Common myeloid progenitor, CD34-positive (primary cell): ENCODE measurements at regions not wholly inside any gene's neighbourhood (a gene's known extent, or its start where the extent isn't known, plus 50 kb on each side); places are given as distances from the start of the nearest gene placed in this dataset.

Experiments
- CTCF ChIA-PET: fragments of 350-600 bp; sonication (Branson Sonifier 250); formaldehyde crosslinking; loops from one replicate; lab custom pipeline; 2021; ENCODE audit warnings: antibody characterized with exemption; lab: Charles Lee
- POLR2A ChIA-PET: fragments of 350-600 bp; sonication (Branson Sonifier 250); formaldehyde crosslinking; loops from one replicate; lab custom pipeline; 2021; ENCODE audit warnings: antibody characterized with exemption; lab: Charles Lee
- DNase-seq, 3 donors: peaks; one replicate each; pipeline versions ENCODE4 v3.0.0 to v3.0.0-alpha.2; 2013
- H3K27ac ChIP-seq, 2 experiments: 1 replicate in 1 of 2; 2 replicates in 1 of 2; pipeline ENCODE4 v1.7.0; 2013; ENCODE audit warnings: inconsistent platforms in 2 of 2, low read length in 2 of 2, mild to moderate bottlenecking in 2 of 2, low read depth in 1 of 2, moderate library complexity in 1 of 2; ENCODE audit not compliant: severe bottlenecking in 2 of 2, insufficient read depth in 1 of 2, poor library complexity in 1 of 2
- H3K27me3 ChIP-seq, 5 experiments: replicated peaks in 2 of 5; 1 replicate in 3 of 5; 2 replicates in 2 of 5; pipeline versions ENCODE4 v1.6.1 to v1.7.0; 2013; ENCODE audit warnings: low read length in 4 of 5, mild to moderate bottlenecking in 2 of 5, moderate library complexity in 2 of 5, inconsistent platforms in 1 of 5; ENCODE audit not compliant: insufficient read depth in 5 of 5, control insufficient read depth in 4 of 5
- H3K36me3 ChIP-seq, 4 experiments: 1 replicate in 2 of 4; 2 replicates in 2 of 4; pipeline versions ENCODE4 v1.6.1 to v1.7.0; 2013; ENCODE audit warnings: low read length in 3 of 4, control low read depth in 1 of 4, mild to moderate bottlenecking in 1 of 4; ENCODE audit not compliant: control insufficient read depth in 4 of 4, insufficient read depth in 4 of 4
- H3K4me1 ChIP-seq, 4 experiments: 1 replicate in 3 of 4; 2 replicates in 1 of 4; pipeline versions ENCODE4 v1.6.1 to v1.7.1; 2013; ENCODE audit warnings: low read length in 3 of 4, mild to moderate bottlenecking in 3 of 4, control low read depth in 1 of 4, inconsistent platforms in 1 of 4, moderate library complexity in 1 of 4; ENCODE audit not compliant: control insufficient read depth in 4 of 4, insufficient read depth in 4 of 4; ENCODE audit errors: control extremely low read depth in 1 of 4
- H3K4me3 ChIP-seq, 7 experiments: 1 replicate in 4 of 7; 2 replicates in 3 of 7; pipeline versions ENCODE4 v1.5.1 to v1.7.0; 2013; ENCODE audit warnings: mild to moderate bottlenecking in 7 of 7, low read length in 6 of 7, moderate library complexity in 6 of 7, inconsistent platforms in 2 of 7, low read depth in 2 of 7, control low read depth in 1 of 7; ENCODE audit not compliant: insufficient read depth in 4 of 7, control insufficient read depth in 1 of 7; ENCODE audit errors: extremely low read depth in 1 of 7
- H3K9me3 ChIP-seq, 5 experiments: 1 replicate in 4 of 5; 2 replicates in 1 of 5; pipeline versions ENCODE4 v1.6.1 to v1.7.1; 2013; ENCODE audit warnings: low read length in 4 of 5, mild to moderate bottlenecking in 2 of 5, inconsistent platforms in 1 of 5, low read depth in 1 of 5, moderate library complexity in 1 of 5; ENCODE audit not compliant: control insufficient read depth in 4 of 5, insufficient read depth in 2 of 5; ENCODE audit errors: control extremely low read depth in 1 of 5
- WGBS: methylation state at CpG from one replicate; pipeline ENCODE4 v1.1.5; 2013; ENCODE audit not compliant: insufficient coverage; 5-methylcytosine and 5-hydroxymethylcytosine counted together

DNA sequence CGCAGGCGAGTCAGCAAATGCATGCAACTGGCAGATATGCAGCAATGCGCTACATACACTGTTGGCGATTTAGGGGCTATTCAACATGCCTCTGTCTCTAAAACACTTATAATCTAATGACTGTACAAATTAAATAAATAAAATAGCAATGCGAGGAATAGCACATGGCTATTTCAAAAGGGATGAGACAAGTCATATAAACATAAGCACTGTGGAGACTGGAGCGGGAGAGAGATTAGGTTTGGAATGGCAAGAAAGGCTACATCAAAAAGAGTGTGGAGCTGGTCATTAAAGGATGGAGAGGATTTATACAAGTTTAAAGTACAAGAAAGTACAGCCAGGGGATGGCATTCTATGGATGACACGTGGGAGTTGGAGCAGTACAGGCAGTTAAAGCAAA lies 523.5 kb upstream of the CAMK1G start:
- ChIA-PET POLR2A (interaction anchor here (1.1 kb wide), 1 partner anchor 14 kb away, joined by 3 read pairs; no protein-coding TSS in a partner anchor), CTCF (no interaction called here)
- peaks cover 0 to 1% (median 0%) of the 10 kb centered on the region in 5 experiments for H3K27me3 ChIP-seq
- no peak overlapping the region for H3K4me3 ChIP-seq
- no peak overlapping the region for H3K27ac ChIP-seq
- H3K9me3 ChIP-seq: peaks cover 0 to 6% (median under 1%) of the 10 kb centered on the region in 5 experiments
- no peak for DNase-seq
- no peaks in the 10 kb centered on the region for H3K36me3 ChIP-seq
- WGBS: 89% methylated on average over 4 of the region's 7 CpGs
- no peaks in the 10 kb centered on the region for H3K4me1 ChIP-seq

DNA sequence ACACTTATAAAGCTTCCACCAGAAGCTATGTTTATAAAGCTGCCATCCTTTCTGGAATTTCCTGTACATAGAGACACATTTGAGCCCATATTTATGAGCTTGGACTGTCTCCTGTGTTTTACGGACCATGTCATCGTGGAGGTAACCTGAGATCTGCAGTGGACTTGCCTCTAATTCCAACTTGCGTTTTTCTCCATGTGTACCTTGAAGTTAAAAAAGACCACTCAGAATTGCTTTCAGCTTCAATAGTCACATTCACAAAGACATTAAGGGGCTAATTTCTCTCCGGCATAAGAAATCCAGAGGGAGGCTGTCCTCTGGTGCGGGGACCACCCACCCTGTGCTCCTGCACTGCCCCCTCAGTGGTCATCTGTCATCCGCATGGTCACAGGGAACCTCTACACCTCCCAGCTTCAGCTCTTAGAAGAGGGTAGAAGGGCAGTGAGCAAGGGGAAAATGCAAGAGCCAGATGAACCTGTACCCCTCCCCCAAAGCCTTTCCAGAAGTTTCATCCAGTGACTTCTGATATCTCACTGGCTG lies 521.4 kb upstream of the CAMK1G start:
- Histone ChIP-seq H3K9me3 (peaks cover 0 to under 1% (median 0%) of the 10 kb centered on the region in 5 experiments), H3K36me3 (no peaks in the 10 kb centered on the region), H3K27ac (no peak overlapping the region), H3K4me1 (no peaks in the 10 kb centered on the region), H3K27me3 (peaks cover 0 to 1% (median 0%) of the 10 kb centered on the region in 5 experiments), H3K4me3 (no peak overlapping the region)
- 98% methylated on average over 6 of the region's 6 CpGs for WGBS
- no peak for DNase-seq
- POLR2A ChIA-PET: no interaction called here
- CTCF ChIA-PET: no interaction called here

DNA sequence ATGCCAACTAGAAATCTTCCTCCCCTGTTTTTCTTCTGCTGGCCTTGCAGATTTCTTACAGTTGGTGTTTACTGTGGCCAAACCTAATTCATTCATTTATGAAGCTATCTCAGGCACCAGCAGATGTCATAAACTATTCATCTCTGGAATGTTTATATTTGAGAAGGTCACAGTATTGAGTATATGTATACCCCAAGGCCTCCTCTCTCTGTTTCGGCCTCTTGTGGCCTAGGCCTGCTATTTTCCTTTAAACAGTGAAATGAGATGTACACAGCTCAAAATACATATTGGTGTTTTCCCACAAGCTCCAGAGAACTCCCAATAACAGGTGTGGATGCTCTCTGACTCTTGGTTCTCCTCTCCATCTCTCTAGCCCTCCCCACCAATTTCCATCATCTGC lies 520.7 kb upstream of the CAMK1G start:
- no peak for DNase-seq
- 100% methylated on average over 1 of the region's 1 CpG for WGBS
- Histone ChIP-seq H3K27ac (no peak overlapping the region), H3K36me3 (no peaks in the 10 kb centered on the region), H3K27me3 (peaks cover 0 to 1% (median 0%) of the 10 kb centered on the region in 5 experiments), H3K4me3 (no peak overlapping the region), H3K9me3 (no peaks in the 10 kb centered on the region), H3K4me1 (no peaks in the 10 kb centered on the region)
- ChIA-PET CTCF (interaction anchor here (0.6 to 1.2 kb wide), 2 partner anchors 15 to 197 kb away, joined by 3 read pairs; no protein-coding TSS in a partner anchor), POLR2A (no interaction called here)

DNA sequence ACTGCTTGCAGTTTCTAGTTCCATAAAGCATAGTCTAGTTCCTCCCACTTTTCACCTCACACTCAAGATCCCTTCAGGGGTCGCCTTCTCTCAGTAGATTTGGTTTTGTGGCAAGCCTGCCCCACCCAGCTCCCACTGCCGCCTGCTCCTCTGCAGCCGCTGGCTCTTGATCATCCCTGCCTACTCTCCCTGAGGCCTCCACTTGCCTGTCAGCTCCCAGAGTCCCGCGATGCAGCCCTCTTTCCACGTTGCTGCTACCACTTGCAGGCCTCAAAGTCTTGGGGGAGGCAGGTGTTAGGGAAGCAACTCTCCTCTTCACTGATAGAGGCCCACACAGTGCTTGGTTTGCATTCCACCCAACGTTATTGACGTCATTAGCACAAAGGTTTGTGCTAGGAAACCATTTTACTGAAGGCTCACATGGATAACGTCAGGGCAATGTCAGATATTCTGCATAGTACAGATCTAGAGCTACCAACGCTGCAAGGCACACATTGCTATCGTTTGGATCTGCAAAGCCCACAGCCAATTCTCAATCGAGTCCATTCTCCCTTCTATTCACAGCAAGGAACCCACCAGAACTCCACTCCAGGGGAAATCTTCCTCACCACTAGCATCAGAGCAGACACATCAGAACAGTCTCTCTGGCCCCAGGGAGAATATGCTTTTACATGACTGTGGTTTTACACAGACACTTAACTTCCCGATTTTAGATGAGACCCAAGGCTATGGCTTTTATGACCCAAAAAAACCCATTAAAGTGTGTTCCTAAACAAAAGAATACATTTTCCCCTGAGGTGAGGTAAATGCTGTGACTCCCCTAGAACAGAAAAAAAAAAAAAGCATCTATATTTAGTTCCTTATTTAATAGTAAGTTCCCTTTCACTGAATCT lies 519.5 kb upstream of the CAMK1G start:
- Histone ChIP-seq H3K4me1 (no peaks in the 10 kb centered on the region), H3K9me3 (no peaks in the 10 kb centered on the region), H3K36me3 (no peaks in the 10 kb centered on the region), H3K27me3 (peaks cover 0 to 1% (median 0%) of the 10 kb centered on the region in 5 experiments), H3K4me3 (no peak overlapping the region), H3K27ac (no peak overlapping the region)
- CTCF ChIA-PET: interaction anchor here (1.2 kb wide), 1 partner anchor 13 kb away, joined by 3 read pairs; no protein-coding TSS in a partner anchor
- POLR2A ChIA-PET: no interaction called here
- DNase-seq: no peak
- WGBS: 77% methylated on average over 12 of the region's 13 CpGs

DNA sequence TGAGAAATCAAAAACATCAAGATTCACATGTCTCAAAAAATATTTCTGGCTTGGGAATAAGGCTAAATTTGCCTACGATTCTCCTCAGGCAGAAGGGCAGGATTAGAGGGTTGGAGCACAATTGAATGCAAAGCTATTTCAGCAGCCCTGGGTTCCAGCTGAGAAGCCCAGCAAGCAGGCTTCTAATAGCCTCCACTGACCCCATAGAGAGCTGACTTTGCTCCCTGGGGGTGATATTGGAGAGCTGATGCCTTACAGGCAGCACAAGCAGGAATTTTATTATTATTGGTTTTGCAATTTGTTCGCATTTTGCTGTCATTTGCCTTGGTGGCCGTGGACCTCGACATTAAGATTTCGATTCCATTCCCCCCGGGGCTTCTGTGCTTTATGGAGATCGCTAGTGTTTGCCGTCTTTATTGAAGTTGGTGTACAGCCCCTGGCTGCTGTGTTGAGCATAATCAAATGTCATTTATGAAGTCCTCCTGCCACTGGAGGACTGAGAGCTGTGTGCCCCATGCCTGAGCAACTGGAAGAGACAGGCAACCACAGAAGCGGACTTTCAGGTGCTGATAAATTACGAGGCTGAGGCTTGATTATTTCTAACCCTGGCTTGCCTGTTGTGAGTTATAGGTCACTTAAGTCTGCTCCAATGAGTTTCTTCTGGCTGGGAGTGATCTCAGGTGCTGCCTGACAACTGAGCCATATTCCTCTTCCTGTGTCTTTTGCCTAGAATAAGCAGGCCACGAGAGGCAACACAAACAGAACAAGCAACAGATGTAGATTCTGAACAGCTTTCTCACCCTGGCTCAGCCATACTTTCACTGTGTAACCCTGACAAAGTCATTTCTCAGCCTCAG lies 518.4 kb upstream of the CAMK1G start:
- POLR2A ChIA-PET: no interaction called here
- no peak for DNase-seq

DNA sequence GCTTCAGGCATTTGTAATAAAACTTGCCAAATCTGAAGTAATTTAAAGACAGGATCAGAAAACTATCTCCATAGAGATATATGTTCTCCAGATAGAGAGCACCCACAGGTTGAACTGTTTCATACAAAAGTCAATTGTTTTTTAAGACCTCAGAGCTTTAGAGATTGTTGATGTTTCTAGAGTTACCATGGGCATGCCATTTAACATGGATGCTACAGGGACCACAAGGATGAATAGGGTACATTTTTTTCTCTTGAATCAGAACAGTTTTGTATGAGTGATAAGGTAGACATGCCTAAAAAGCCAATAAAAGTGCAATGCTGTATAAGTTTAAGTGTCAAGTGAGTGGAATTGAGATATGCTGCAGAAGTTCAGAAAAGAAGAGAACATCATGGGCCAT lies 511.0 kb upstream of the CAMK1G start:
- Histone ChIP-seq H3K36me3 (no peaks in the 10 kb centered on the region), H3K27ac (no peak overlapping the region), H3K4me1 (no peaks in the 10 kb centered on the region), H3K9me3 (no peaks in the 10 kb centered on the region), H3K4me3 (no peak overlapping the region), H3K27me3 (no peaks in the 10 kb centered on the region)
- ChIA-PET CTCF (no interaction called here), POLR2A (no interaction called here)
- no peak for DNase-seq

More for the DNA sequence above, 518.4 kb upstream of the CAMK1G start:
- no peak overlapping the region for H3K4me3 ChIP-seq
- peaks cover 0 to 1% (median 0%) of the 10 kb centered on the region in 5 experiments for H3K27me3 ChIP-seq
- CTCF ChIA-PET: no interaction called here
- 97% methylated on average over 7 of the region's 11 CpGs for WGBS
- no peak overlapping the region for H3K27ac ChIP-seq
- no peaks in the 10 kb centered on the region for H3K36me3 ChIP-seq
- H3K9me3 ChIP-seq: no peaks in the 10 kb centered on the region
- H3K4me1 ChIP-seq: no peaks in the 10 kb centered on the region
